H4 (cell line): ENCODE measurements at regions not wholly inside any gene's neighbourhood (a gene's known extent, or its start where the extent isn't known, plus 50 kb on each side); places are given as distances from the start of the nearest gene placed in this dataset.

Source experiments
- DNase-seq: peaks from one replicate; pipeline ENCODE4 v3.0.0-alpha.2; 2015; ENCODE audit warnings: low spot score

DNA sequence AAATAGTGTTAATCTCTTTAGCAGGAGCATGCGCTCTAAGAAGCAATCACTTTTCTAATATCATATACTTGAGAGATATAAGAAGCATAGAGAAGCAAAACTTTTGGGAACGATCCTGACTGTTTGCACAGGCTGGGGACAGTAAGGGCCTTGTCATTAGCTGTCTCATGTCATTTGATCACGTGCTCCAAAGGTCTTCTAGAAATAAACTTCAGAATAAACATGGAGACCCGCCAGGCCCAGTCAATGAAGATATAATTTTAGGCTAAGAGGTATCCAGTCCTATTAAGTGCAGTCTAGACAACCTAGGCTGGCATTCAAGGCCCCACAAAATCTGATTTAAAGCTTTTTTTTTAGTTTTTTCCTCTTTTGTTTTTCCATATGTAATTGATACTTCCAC, 111.0 kb upstream of the APC start:
- DNase-seq: no peak

DNA sequence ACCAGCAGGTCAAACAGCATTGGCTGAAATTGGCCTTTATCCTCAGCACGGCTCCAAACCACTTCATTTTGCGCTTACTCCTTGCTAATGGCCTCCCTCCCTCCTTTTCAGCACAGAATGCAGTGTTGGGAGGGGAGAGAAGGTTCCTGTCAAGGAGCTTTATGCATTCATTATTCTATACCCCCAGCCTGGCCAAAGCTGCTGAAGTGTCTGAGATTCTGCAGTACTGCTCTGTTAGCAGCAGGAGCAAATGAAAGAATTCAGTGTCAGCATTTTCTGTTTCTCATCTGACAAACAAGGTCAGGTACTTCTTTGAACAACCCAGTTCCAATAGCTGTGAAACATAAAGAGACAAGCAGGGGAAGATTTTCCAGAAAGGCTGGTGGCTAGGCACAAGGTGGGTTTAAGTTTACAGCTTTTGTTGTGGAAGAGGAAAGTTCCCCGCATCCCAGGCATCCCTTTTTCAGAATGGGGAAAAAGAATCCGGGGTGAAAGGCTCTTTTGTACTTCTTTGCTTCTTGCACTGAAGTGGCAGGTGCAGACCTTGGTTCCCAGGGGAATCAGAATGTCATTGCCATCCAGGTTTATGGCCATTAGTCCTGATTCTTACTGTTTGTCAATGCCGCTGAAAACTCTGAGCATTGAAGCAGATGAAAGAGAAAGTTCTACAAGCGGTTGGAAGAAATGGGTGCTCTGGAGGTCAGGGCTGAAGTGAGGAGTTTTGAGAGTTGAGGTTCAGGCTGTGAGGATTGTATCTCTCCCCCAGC, 109.3 kb upstream of the APC start:
- DNase-seq: no peak

DNA sequence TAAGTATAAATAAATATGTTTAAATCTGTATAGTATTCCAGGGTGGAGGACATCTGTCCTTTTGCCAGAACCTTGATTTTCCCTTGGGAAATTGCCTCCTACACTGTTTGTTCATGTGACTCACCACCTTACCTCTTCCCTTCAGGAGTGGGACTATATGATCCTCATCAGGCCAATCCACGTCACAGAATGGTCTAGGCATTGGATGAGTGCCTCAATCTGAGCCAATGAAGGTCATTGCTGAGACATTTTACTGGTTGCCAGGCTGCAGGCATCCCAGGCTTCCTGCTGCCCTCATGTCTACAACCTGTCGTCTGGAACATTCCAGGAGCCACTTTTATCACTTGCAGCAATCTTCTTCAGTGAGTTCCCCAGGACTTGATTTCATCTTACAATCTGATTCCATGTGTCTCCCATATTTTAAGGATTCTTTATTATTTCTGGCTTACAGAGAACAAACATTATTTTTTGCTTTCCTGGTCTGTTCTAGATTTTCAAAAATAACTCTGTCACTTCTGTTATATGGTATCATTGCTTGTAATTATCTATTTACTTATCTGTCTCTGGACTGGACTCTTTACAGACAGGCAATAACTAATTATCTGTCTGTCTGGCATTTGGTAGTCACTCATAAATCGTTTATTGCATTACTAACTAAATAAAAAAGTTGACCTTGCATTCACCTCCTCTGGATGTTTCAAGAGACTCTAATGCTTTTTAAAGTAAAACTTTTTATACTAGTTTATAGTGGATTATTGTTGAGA, 107.3 kb upstream of the APC start:
- DNase-seq: no peak

DNA sequence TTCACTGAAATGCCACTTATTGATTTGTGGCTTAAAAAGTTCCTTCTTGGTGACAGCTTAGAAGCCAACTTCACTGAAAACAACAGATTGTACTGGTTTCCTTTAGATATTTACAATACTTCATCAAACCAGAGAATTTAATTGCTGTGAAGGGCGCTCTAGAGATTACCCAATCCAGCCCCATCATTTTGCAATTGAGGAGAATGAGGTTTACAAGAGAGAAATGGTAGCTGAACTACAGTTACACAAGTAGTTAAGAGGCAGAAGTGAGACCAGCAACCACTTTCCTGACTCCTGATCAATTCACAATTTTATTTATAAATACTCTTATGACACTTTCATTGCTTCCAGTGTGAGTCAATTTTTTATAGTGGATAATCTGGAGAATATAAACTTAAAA, 103.5 kb upstream of the APC start:
- DNase-seq: no peak

DNA sequence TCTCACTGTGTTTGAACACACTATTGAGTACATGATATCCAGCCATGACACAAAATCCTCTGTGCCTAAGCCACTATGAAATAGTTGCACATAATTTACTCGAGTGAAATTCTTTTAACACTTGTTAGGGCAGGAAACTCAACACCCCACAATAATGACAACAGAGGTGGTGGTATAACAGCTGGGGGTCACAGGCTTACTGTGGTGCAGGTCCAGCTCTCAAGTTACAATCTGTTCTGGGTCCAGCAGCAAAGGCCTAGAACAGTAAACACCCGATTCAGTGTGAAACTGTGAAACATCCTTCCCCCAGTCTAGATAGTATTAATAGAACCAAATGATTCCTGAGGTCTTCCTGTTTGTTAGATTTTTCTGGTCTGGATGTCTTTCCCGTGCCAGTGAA, 102.9 kb upstream of the APC start:
- no peak for DNase-seq

DNA sequence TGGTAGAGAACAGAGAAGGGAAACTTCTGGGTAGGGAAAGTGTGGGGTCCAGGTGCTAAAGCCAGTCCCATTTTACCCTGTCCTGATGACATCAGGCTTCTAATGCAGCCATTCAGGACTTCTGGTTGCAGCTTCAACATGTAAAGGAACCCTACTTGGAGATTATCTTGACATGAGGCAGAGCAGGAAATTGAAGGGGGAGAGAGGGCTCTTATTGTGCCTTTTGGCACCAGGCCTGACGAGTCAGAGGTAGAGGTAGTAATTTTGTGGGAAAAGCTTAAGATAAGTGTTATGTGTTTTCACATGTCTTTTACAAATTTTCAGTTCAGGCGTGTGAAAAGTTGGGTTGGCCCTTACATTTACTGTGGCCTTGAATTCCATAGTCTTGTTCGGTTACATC, 102.4 kb upstream of the APC start:
- no peak for DNase-seq

DNA sequence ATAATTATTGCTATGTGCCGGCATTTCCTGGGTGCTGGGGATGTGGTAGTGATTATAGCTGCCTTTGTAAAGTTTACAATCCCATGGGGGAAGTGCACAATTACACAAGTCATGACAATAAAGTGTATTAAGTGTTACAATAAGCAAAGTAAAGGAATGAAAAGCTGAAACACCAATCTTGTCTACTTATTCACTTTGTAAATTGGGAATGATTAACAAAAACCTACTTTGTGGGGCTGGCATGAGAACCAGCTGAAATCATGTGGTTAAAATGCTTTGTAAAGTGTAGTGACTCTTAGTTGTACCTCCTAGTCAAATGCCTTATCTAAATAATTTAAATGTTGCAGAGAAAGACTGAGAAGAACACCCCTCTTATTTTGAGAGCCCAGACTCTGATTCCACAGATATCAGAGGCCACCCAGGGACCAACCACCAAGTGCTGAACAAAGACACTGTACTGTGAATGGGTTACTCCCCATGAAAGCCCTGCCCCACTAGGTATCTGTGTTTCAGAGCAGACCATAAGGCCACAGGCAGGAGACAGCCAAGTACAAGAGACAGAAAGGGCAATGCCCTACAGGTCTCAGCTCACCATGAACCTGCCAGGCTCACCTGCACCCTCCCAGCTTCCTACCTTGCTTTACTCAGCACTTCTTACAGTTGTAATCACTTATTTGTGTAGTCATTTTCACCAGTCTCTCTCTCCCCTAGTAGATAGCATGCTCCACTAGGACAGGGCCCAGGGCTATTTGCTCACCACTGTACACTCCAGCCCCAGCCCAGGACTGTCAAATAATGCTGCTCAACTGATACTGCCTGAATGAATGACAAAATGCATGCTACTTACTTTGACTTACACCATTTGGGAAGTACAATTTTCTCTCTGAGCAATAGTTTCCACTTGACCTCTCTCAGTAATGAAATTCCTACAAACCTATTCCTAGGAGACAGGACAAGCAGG, 101.6 kb upstream of the APC start:
- no peak for DNase-seq

DNA sequence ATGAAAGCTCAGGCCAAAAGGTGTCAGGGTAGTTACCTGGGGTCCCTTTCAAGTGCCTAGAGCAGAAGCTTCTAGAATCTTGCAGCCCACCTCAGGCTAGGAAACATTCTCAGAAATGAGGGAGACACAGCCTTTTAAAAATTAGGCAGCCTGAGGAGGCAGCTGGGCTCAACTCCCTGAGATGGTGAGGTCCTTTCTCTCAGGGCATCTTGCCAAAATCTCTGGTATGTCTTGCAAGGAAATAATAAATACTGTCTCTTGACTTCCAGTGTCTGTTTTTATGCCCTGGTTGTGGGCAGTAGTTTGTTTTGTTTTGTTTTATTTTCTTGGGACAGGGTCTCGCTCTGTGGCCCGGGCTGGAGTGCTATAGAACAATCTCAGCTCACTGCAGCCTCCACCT, 100.9 kb upstream of the APC start:
- DNase-seq: no peak

DNA sequence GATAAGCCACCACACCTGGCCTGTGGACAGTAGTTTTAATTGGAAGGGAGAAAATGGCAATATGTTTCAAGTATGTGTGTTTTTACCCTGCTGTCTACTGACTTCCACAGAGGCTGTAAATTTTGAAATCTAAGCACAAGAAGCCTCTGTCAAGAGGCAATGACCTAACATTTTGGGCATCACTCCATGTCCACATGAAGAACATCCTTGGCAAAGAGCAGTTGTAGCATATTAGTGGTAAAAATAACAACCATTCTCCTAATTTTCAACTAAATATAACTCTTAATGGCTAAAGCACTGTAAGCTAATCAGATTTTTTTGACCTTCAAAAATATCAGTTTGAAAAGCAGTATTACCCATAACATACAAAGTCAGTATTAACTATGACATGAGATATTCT, 100.3 kb upstream of the APC start:
- DNase-seq: no peak

DNA sequence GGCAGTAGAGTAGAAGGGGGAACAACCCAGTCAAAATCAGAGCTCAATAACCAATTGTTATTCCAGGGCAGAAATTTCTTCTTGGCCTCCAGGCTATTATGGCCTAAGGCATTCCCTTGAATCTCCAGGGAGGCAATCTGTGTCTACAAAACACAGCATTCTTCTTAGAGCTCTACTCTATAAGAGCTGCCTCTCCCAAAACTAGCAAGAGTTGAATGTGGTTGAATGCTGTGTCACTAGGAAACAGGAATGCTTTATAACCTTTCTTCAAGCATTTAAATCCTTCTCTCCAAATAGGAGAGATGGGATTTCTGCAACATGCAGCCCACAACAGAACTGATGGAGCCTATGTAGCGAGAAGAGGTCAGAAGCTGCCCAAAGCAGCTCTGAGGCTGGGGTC, 97.1 kb upstream of the APC start:
- DNase-seq: no peak

DNA sequence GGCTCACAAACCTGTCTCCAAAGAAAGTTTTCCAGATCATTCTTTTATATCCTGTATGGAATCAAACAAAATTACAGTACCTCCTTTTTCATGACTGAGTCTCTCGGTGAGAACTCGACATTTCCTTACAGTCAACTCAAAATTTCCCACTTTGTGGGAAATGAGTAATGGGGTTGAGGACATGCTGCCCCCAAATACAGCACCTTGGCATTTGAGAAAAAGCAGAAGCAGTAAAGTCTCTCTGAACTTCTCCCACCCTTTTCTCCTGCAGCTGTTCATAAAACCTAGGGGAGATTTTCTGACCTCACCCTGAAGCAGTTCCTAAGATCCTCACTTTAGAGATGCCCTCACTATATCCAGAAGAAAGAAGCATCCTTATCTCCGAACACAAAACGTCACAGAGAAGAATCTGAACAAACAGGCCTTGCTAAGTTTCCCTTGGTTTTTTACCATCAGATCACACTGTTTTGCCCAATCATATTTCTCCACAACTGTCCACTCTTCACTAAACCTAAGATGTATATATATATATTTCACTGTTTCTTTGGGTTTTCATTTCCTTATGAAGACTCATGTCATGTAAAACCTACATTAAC, 96.1 kb upstream of the APC start:
- no peak for DNase-seq

DNA sequence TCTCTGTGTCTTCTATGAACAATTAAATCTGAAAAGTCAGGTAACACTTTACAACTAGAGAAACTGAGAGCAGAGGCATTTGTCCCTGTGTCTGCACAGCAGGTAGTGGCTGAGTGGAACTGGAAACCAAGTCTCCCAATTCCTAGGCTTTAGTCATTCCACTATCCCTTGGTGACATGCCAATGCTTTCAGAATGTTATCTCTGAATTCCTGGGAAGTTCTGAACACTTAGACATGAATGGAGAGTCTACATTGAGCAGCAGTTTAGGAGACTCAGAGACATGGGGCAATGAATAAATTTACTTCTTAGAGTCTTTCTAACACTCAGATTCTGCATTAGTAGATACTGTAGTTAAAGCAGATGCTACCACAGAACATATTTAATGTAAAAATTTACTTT, 94.8 kb upstream of the APC start:
- DNase-seq: no peak

DNA sequence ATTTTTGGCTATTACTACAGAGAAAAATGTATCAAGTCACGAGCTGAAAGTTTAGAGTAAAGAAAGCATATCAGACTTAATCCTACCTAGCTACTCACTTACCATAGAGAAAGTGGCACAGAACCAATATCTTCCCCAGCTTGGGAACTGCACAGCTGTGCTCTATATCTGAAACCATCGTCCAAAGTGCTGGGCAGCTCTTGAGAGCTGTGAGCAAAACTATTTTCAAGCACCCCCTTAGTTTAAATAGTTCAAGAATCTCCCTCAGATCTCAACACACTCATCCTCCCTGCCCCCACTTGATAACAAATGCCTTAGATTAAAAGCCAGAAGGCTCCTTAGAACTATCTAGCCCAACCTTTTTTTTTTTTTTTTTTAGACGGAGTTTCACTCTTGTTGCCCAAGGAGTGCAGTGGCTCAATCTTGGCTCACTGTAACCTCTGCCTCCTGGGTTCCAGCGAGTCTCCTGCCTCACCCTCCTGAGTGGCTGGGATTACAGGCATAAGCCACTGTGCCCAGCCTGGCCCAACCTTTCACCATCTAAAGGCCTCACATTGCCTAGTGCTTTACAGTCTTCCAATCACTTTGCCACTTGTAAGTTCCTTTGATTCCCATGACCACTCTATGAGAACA, 94.2 kb upstream of the APC start:
- DNase-seq: no peak

DNA sequence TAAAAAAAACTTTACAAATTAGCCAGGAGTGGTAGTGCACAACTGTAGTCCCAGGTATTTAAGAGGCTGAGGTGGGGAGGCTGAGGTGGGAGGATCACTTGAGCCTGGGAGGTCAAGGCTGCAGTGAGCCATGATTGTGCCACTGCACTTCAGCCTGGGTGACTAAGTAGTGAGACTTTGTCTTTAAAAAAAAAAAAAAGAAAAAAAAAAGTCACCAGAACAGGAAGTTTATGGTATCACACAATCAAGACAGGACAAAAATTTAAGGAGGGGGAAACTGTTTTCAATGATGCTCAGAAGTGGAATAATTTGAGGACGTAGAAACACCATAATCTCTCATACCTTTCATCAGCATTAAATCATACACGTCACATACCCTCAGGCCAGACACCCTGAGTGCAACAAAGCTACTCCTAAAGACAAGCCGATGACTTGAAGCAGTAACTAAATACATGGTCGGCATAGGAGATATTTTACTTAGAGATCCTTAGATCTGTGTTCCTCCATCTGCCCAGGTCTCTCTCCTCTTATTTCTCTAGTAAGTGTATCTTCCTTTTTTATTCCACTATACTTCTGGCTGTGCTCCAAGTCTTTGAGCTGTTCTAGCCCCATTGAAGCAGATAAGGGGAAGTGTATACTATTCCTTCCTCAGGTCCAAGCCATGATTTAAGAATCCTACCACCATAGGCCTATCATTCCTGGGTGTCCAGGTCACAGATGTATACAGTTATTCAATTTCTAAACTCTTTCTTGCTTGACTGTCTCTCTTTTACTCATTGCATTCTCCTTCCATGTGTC, 91.3 kb upstream of the APC start:
- no peak for DNase-seq

DNA sequence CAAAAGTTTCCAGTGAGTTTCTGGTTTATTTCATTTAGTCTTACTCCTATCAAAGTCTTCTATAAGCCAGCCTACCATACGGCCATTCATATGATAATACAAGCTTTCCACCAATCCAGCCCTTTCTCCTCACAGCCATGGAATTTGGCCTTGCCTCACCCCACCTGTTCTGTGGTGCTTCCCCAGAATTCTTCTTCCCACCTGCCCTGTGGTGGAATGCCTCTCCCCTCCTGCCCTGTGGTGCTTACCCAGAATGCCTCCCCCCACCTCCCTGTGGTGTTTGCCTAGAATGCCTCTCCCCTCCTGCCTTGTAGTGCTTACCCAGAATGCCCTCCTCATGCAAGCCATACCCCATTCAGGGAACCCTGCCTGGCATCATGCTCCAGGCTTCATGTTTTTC, 90.3 kb upstream of the APC start:
- DNase-seq: no peak

DNA sequence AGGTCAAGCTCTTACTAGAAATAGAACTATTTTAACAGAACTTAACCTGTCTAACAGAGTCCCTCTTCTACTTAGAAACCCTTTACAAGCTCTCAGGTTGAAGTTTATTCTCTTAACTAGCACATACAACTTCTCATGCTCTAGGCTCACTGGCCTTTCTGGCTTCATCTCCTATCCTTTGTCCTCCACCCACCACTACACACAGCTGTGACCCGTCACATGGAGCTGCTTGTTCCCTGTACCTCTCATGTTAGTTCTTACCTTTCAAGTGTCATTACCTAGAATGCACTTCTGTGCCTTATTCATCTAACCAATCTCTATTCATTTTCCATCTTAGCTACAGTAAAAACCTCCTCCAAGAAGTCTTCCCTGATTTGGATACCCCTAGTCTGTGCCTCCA, 89.4 kb upstream of the APC start:
- no peak for DNase-seq

DNA sequence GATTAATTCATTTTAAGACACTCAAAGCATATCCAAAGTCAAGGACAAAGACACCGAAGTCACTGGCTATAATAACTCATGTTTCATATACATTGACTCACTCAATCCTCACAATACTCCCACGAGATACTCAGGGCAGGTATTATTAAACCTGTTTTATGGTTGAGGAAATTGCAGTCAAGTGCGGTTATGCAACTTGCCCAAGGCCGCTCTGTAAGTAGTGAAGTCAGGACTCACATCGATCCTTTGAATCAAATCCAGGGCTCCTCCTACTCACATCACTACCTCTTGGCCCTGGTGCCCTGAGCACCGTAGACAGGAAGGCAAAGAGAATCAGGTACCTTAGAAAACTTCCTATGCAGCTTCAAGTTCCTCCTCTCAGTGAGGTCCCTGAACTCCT, 87.8 kb upstream of the APC start:
- no peak for DNase-seq

DNA sequence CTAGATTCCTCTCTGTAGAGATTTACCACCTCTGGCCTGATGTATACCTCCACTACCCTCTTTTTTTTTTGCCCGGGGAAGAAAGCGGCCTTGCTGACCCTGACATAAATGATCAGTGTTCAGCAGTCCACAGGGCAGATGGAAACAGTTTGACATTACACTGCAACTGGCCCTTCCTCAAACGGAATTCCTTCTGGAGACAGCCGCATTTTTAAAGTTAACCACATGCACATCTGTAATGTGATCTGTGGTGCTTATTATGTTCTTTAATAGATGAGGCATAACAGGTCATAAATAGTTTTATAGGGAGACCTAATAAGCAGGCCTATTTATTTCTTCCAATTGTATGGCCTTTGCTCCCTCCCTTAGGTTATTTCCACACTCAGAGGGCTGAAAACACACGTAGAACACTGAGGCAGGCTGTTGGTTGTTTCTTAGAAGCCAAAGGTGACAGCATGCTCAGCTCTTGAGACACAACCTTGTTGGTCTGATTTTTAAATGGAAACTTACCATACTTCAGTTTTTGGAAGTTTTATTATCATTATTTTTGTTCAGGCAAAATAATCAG, 84.0 kb upstream of the APC start:
- no peak for DNase-seq

DNA sequence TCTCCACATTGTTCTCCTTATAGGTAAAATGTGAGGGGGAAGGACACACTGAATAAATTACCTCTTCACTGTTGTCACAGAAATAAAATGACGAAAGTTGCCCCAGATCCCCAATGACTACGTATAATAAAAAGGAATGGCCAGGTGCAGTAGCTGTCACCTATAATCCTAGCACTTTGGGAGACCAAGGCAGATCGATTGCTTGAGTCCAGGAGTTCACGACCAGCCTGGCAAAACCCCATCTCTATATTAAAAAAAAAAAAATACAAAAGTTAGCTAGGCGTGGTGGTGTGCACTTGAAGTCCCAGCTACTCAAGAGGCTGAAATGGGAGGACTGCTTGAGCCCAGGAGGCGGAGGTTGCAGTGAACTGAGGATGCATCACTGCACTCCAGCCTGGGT, 82.2 kb upstream of the APC start:
- no peak for DNase-seq

DNA sequence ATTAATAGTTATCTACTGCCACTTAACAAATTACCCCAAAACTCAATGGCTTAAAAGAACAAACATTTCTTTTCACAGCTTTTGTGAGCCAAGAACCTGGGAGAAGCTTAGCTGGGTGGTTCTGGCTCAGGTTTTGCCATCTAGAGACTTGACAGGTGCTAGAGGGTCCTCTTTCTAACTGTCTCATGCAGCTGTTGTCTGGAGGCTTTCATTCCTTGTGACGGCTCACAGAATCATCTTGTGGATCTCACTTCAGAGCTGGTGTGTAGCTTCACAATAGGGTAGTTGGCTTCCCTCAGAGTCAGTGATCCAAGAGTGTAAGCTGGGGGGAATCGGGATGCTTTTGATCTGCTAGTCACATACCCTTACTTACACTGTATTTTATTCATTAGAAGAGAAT, 81.2 kb upstream of the APC start:
- DNase-seq: no peak
